ENCODE measurements at regions not wholly inside any gene's neighbourhood (a gene's known extent, or its start where the extent isn't known, plus 50 kb on each side); places are given as distances from the start of the nearest gene placed in this dataset.

DNA sequence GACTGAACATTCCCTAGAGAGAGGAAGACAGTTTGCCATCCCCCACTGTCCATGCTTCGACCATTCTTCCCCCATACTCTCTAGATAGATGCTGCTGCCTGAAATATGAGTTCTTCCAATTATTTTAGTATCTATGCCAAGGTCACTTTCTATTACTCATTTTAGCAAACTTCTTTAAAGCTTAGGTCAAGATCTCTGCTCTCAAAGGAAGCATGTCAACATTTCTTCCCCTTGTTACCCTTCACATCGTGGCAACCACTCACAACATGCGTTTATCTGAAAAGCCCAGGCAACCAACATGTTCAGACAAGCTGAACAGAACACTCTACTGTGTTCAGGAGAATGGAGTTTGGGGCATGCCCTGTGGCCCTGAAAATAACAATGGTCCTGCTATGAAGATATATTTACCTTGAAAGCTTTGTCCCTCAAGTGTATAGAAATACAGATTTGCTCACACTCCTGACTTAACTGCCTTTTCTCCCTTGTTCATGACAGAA lies 138.4 kb upstream of the KIF2A start:
- no peak for FAIRE-seq
- Histone ChIP-seq H3K4me2 (ENCODE audit: insufficient read depth, low read length) (no peak overlapping the region), H3K9ac (replicated peaks; ENCODE audit: extremely low read depth, insufficient read depth, low read length) (no peak overlapping the region), H3K4me3 (replicated peaks in 1 of 3; ENCODE audit: insufficient read depth in 1 of 3, low read depth in 1 of 3, low read length in 3 of 3) (no peak overlapping the region), H3K4me1 (ENCODE audit: control insufficient read depth, extremely low read depth, insufficient read depth, low read length) (no peaks in the 10 kb centered on the region), H4K20me1 (replicated peaks; ENCODE audit: control insufficient read depth, extremely low read depth, insufficient read depth, low read length) (no peaks in the 10 kb centered on the region), H3K79me2 (ENCODE audit: control insufficient read depth, insufficient read depth, low read length) (no peaks in the 10 kb centered on the region), H3K9me3 (replicated peaks; ENCODE audit: control insufficient read depth, insufficient read depth, low read length) (no peaks in the 10 kb centered on the region), H3K27ac (ENCODE audit: insufficient read depth, low read depth, low read length) (no peak overlapping the region), H2AFZ (ENCODE audit: low read depth, low read length) (no peak overlapping the region), H3K27me3 (ENCODE audit: control insufficient read depth in 2 of 2, insufficient read depth in 2 of 2, low read length in 2 of 2) (peaks cover 0 to 2% of the 10 kb centered on the region in 2 experiments), H3K36me3 (ENCODE audit: control insufficient read depth in 2 of 2, extremely low read depth in 1 of 2, insufficient read depth in 2 of 2, low read length in 2 of 2) (no peaks in the 10 kb centered on the region), H3K9me1 (replicated peaks; ENCODE audit: control insufficient read depth, extremely low read depth, insufficient read depth, low read length) (no peaks in the 10 kb centered on the region)
- ChIA-PET CTCF (no interaction called here), POLR2A (no interaction called here)
- no TSS peak for BruUV-seq (replicated peaks)
- TF ChIP-seq, protein P1, sequence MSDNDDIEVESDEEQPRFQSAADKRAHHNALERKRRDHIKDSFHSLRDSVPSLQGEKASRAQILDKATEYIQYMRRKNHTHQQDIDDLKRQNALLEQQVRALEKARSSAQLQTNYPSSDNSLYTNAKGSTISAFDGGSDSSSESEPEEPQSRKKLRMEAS (IDR thresholded peaks at IDR 0.05; ENCODE audit: insufficient read depth, insufficient read length), result no peak
- dilution Hi-C loops (cut with MboI; ENCODE audit: extremely low pct_ligation_motif_present, low sequenced_read_pairs) (no loop called here), intact Hi-C loops (cut with micrococcal nuclease) (no loop called here)
- DNase-seq (ENCODE audit: low read depth, low spot score), result no peak

DNA sequence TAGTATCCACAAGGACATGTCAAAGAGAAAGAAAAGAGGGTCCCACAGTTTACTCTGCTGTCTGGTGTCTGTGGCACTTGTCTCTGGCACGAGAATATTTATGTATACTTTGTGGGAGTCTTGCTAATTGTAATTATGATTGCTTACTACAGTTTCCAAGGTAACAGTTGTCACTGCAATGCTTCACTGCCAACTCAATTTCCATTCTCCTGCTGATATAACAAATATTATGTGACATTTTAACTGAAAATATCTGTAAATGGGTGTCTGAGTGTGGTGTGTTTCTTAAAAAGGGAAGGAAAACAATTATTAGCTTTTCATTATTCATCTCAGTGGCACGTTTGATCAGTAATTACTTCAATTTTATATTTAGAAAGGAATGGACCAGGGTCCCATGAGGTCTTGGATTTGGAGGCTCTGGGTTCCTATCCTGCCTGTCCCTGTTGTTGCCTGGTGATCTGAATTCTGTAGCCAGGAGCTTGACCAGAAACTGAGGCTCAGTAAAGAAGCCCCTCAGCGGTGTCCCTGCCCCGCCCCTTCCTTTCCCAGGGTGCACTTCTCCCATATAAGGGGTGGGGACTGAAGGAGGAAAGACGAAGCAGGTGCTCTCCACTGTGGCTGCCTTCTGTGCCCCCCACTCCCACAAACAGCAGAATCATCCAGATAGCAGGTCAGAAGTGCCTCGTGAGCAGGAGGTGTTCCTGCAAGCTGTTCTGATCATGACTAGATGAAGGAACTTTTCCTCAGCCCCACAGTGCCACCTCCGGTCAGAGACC lies 137.3 kb upstream of the KIF2A start:
- intact Hi-C loops (cut with micrococcal nuclease), result no loop called here
- TF ChIP-seq EZH2 (IDR thresholded peaks at IDR 0.05; ENCODE audit: borderline replicate concordance, low read depth, low read length, severe bottlenecking), result no peak
- TF ChIP-seq GATA2 (IDR thresholded peaks at IDR 0.05; ENCODE audit: insufficient read depth, insufficient read length, low read depth, low read length), result no peak
- no peak for TF ChIP-seq CTCF (IDR thresholded peaks at IDR 0.05; ENCODE audit: extremely low read depth in 1 of 2, insufficient read depth in 1 of 2, low read depth in 1 of 2, low read length in 2 of 2)
- TF ChIP-seq MYC (IDR thresholded peaks at IDR 0.05; ENCODE audit: low read depth, low read length), result no peak
- TF ChIP-seq FOS (IDR thresholded peaks at IDR 0.05; ENCODE audit: borderline replicate concordance, insufficient read depth, low read length), result no peak
- no peak for TF ChIP-seq POLR2AphosphoS5 (IDR thresholded peaks at IDR 0.05; ENCODE audit: insufficient read depth, low read depth, low read length)
- TF ChIP-seq, protein P1 (IDR thresholded peaks at IDR 0.05; ENCODE audit: insufficient read depth, insufficient read length), result no peak
- no peak for TF ChIP-seq POLR2A (IDR thresholded peaks at IDR 0.05; ENCODE audit: low read depth, low read length)
- TF ChIP-seq JUN (IDR thresholded peaks at IDR 0.05; ENCODE audit: borderline replicate concordance, insufficient read depth, insufficient read length, low read depth), result no peak
- no TSS peak for BruUV-seq (replicated peaks)

More for the DNA sequence above, 137.3 kb upstream of the KIF2A start:
- dilution Hi-C loops (cut with MboI; ENCODE audit: extremely low pct_ligation_motif_present, low sequenced_read_pairs), result no loop called here
- Histone ChIP-seq H3K79me2 (ENCODE audit: control insufficient read depth, insufficient read depth, low read length) (no peaks in the 10 kb centered on the region), H3K4me1 (ENCODE audit: control insufficient read depth, extremely low read depth, insufficient read depth, low read length) (no peaks in the 10 kb centered on the region), H3K36me3 (ENCODE audit: control insufficient read depth in 2 of 2, extremely low read depth in 1 of 2, insufficient read depth in 2 of 2, low read length in 2 of 2) (no peaks in the 10 kb centered on the region), H4K20me1 (replicated peaks; ENCODE audit: control insufficient read depth, extremely low read depth, insufficient read depth, low read length) (no peaks in the 10 kb centered on the region), H3K4me3 (replicated peaks in 1 of 3; ENCODE audit: insufficient read depth in 1 of 3, low read depth in 1 of 3, low read length in 3 of 3) (no peak overlapping the region), H3K27me3 (ENCODE audit: control insufficient read depth in 2 of 2, insufficient read depth in 2 of 2, low read length in 2 of 2) (peaks cover 0 to 2% of the 10 kb centered on the region in 2 experiments), H3K9me1 (replicated peaks; ENCODE audit: control insufficient read depth, extremely low read depth, insufficient read depth, low read length) (no peaks in the 10 kb centered on the region), H3K27ac (ENCODE audit: insufficient read depth, low read depth, low read length) (no peak overlapping the region), H3K9ac (replicated peaks; ENCODE audit: extremely low read depth, insufficient read depth, low read length) (no peak overlapping the region), H3K9me3 (replicated peaks; ENCODE audit: control insufficient read depth, insufficient read depth, low read length) (no peaks in the 10 kb centered on the region), H3K4me2 (ENCODE audit: insufficient read depth, low read length) (no peak overlapping the region), H2AFZ (ENCODE audit: low read depth, low read length) (no peak overlapping the region)
- DNase-seq (ENCODE audit: low read depth, low spot score) (no peak), FAIRE-seq (no peak)
- ChIA-PET POLR2A (no interaction called here), CTCF (no interaction called here)
